AG04450 (cell line): ENCODE measurements at regions not wholly inside any gene's neighbourhood (a gene's known extent, or its start where the extent isn't known, plus 50 kb on each side); places are given as distances from the start of the nearest gene placed in this dataset.

Experiments used
- CTCF ChIA-PET: fragments of 300-600, 350-600 bp; formaldehyde crosslinking; extraction: SDS; loops from one replicate; lab custom pipeline; 2022; ENCODE audit warnings: antibody characterized with exemption, inconsistent platforms; lab: Charles Lee
- POLR2A ChIA-PET: fragments of 350-600 bp; formaldehyde crosslinking; extraction: SDS; loops from one replicate; lab custom pipeline; 2021; ENCODE audit warnings: antibody characterized with exemption, inconsistent platforms; lab: Yijun Ruan, JAX
- DNase-seq: peaks from one replicate; pipeline ENCODE4 v3.0.0-alpha.2; 2011; ENCODE audit warnings: low read depth, low spot score
- H3K27ac ChIP-seq: one replicate; pipeline ENCODE4 v1.5.1; 2012; ENCODE audit warnings: low read depth, low read length, control low read depth
- H3K27me3 ChIP-seq: one replicate; pipeline ENCODE4 v1.6.0; 2012; ENCODE audit warnings: low read length; ENCODE audit not compliant: control insufficient read depth, insufficient read depth
- H3K4me3 ChIP-seq: 2 replicates; pipeline ENCODE4 v1.5.1; 2011; ENCODE audit warnings: mild to moderate bottlenecking, low read depth, low read length, control low read depth
- H3K9me3 ChIP-seq: 2 replicates; pipeline ENCODE4 v1.5.1; 2012; ENCODE audit warnings: low read length; ENCODE audit not compliant: control insufficient read depth, insufficient read depth
- CTCF ChIP-seq: IDR thresholded peaks from 2 replicates; pipeline ENCODE4 v1.5.1; 2011; ENCODE audit warnings: low read depth, low read length, control low read depth, inconsistent platforms

GRCh38 chr16:7853197-7853596, 520.6 kb downstream of the RBFOX1 start:
- Histone ChIP-seq H3K4me3 (no peak overlapping the region), H3K27me3 (no peaks in the 10 kb centered on the region), H3K9me3 (no peaks in the 10 kb centered on the region; the same call in 1 of the 2 replicates), H3K27ac (no peak overlapping the region)
- DNase-seq = no peak
- CTCF ChIA-PET = no interaction called here
- no peak for TF ChIP-seq CTCF
- POLR2A ChIA-PET = interaction anchor here (0.6 kb wide), 1 partner anchor 20 kb away, joined by 3 read pairs; no protein-coding TSS in a partner anchor

DNA sequence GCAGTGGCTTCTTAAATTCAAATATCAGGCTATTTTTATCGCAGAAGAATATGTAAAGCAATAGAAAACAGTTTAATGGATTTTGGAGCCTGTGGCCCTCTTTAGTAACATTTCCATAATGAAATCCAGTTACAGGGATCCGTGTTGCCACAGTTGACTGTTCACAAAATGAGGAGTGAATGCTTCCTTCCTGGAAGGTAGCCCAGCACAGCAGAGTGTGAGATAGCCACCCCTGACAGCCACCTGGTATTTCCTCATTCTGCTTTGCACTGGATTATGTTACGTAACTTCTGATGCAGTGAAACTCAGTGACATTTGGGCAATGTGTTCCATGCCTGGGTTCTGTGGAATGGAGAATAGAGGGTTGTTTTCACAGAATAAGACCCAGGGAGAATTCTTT, 517.2 kb downstream of the RBFOX1 start:
- Histone ChIP-seq H3K27me3 (no peaks in the 10 kb centered on the region), H3K4me3 (no peak overlapping the region), H3K9me3 (peaks cover 4% of the 10 kb centered on the region), H3K27ac (no peak overlapping the region)
- ChIA-PET POLR2A (no interaction called here), CTCF (no interaction called here)
- TF ChIP-seq CTCF = no peak
- DNase-seq = no peak

- TF ChIP-seq CTCF = no peak
- no peak overlapping the region for H3K27ac ChIP-seq
- H3K4me3 ChIP-seq = no peak overlapping the region
- ChIA-PET POLR2A (no interaction called here), CTCF (interaction anchor here (0.6 kb wide), 1 partner anchor 1801 kb away, joined by 3 read pairs; no protein-coding TSS in a partner anchor)
- no peaks in the 10 kb centered on the region for H3K27me3 ChIP-seq
- H3K9me3 ChIP-seq = peaks cover 13% of the 10 kb centered on the region
- no peak for DNase-seq
Measured at GRCh38 chr16:7843261-7843660, 510.6 kb downstream of the RBFOX1 start.

- H3K27me3 ChIP-seq = no peaks in the 10 kb centered on the region
- no peak overlapping the region for H3K4me3 ChIP-seq
- TF ChIP-seq CTCF = no peak
- POLR2A ChIA-PET = no interaction called here
- H3K27ac ChIP-seq = no peak overlapping the region
- peaks cover 9% of the 10 kb centered on the region for H3K9me3 ChIP-seq
- DNase-seq = no peak
- CTCF ChIA-PET = no interaction called here
Measured at GRCh38 chr16:7839568-7839967, 506.9 kb downstream of the RBFOX1 start.

GRCh38 chr16:7834771-7835431, 502.3 kb downstream of the RBFOX1 start:
- POLR2A ChIA-PET = no interaction called here
- DNase-seq = no peak
- no peak for TF ChIP-seq CTCF

More at GRCh38 chr16:7834771-7835431, 502.3 kb downstream of the RBFOX1 start:
- CTCF ChIA-PET = no interaction called here
- Histone ChIP-seq H3K27ac (no peak overlapping the region), H3K9me3 (peaks cover 8% of the 10 kb centered on the region; the same call in 1 of the 2 replicates), H3K27me3 (no peaks in the 10 kb centered on the region), H3K4me3 (no peak overlapping the region)
